Neural cell (in vitro differentiated cells): ENCODE measurements at regions not wholly inside any gene's neighbourhood (a gene's known extent, or its start where the extent isn't known, plus 50 kb on each side); places are given as distances from the start of the nearest gene placed in this dataset.

Source experiments
- EP300 ChIP-seq: fragments of 450-650 bp; conservative IDR thresholded peaks from 2 replicates; pipeline ENCODE4 v1.6.1; 2014; ENCODE audit warnings: antibody characterized with exemption, mild to moderate bottlenecking, moderate library complexity; ENCODE audit not compliant: poor library complexity, severe bottlenecking
- EZH2 ChIP-seq: fragments of 200-600, 300-800 bp; shearing (Covaris generic), sonication (generic); IDR thresholded peaks from 2 replicates; pipeline ENCODE4 v1.6.1; 2014; ENCODE audit warnings: antibody characterized with exemption, low read length, borderline replicate concordance, mild to moderate bottlenecking; ENCODE audit not compliant: insufficient read depth, poor library complexity, severe bottlenecking
- POLR2AphosphoS5 ChIP-seq: IDR thresholded peaks from 2 replicates; pipeline ENCODE4 v1.6.1; 2012
- TF ChIP-seq, protein P1 (sequence below): fragments of 450-650 bp; IDR thresholded peaks from 2 replicates; pipeline ENCODE4 v1.5.1; 2014; ENCODE audit warnings: antibody characterized with exemption, mild to moderate bottlenecking, moderate library complexity; ENCODE audit not compliant: poor library complexity, severe bottlenecking

DNA sequence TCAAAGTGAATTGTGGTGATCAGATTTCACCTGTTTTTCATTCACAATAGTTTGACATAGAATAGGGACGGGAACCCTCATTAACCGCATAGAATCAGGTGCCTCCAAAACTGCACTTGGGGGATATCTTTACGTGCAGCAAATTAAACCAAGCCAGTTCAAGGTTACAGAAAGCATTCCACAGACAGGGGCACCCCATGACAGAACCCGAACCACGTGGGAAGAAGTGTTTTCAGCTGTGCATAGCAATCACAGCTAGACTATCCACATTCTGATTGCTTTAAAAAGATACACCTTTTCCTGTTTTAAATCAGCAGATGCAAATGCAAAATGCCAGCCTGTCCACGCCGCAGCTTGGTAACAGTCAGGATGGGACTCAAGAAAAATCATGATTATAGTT, 205.8 kb downstream of the ANAPC1 start:
- TF ChIP-seq, protein P1, sequence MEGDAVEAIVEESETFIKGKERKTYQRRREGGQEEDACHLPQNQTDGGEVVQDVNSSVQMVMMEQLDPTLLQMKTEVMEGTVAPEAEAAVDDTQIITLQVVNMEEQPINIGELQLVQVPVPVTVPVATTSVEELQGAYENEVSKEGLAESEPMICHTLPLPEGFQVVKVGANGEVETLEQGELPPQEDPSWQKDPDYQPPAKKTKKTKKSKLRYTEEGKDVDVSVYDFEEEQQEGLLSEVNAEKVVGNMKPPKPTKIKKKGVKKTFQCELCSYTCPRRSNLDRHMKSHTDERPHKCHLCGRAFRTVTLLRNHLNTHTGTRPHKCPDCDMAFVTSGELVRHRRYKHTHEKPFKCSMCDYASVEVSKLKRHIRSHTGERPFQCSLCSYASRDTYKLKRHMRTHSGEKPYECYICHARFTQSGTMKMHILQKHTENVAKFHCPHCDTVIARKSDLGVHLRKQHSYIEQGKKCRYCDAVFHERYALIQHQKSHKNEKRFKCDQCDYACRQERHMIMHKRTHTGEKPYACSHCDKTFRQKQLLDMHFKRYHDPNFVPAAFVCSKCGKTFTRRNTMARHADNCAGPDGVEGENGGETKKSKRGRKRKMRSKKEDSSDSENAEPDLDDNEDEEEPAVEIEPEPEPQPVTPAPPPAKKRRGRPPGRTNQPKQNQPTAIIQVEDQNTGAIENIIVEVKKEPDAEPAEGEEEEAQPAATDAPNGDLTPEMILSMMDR: no peak
- TF ChIP-seq EP300 (no peak), EZH2 (no peak), POLR2AphosphoS5 (no peak)
